ENCODE measurements at regions not wholly inside any gene's neighbourhood (a gene's known extent, or its start where the extent isn't known, plus 50 kb on each side); places are given as distances from the start of the nearest gene placed in this dataset.

DNA sequence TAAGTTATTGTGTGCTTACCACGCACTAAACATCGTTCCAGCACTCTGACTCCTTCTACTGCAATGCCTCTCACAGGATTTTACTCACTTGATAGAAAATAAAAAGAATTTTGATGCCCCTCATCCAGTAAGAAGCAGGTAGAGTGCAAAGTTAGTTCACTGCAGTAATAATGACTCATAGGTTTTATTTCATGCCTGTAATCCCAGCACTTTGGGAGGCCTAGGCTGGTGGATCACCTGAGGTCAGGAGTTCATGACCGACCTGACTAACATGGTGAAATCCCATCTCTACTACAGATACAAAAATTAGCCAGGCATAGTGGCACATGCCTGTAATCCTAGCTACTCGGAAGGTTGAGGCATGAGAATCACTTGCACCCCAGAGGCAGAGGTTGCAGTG is 190.6 kb downstream of the RAD51AP2 start:
- TF ChIP-seq, protein P1, sequence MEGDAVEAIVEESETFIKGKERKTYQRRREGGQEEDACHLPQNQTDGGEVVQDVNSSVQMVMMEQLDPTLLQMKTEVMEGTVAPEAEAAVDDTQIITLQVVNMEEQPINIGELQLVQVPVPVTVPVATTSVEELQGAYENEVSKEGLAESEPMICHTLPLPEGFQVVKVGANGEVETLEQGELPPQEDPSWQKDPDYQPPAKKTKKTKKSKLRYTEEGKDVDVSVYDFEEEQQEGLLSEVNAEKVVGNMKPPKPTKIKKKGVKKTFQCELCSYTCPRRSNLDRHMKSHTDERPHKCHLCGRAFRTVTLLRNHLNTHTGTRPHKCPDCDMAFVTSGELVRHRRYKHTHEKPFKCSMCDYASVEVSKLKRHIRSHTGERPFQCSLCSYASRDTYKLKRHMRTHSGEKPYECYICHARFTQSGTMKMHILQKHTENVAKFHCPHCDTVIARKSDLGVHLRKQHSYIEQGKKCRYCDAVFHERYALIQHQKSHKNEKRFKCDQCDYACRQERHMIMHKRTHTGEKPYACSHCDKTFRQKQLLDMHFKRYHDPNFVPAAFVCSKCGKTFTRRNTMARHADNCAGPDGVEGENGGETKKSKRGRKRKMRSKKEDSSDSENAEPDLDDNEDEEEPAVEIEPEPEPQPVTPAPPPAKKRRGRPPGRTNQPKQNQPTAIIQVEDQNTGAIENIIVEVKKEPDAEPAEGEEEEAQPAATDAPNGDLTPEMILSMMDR (IDR thresholded peaks at IDR 0.05; ENCODE audit: control extremely low read depth, extremely low read depth, low read depth, missing control alignments), result no peak
- no peak for DNase-seq (ENCODE audit: extremely low spot score)
- POLR2A ChIA-PET, result no interaction called here
- CTCF ChIA-PET, result no interaction called here

DNA sequence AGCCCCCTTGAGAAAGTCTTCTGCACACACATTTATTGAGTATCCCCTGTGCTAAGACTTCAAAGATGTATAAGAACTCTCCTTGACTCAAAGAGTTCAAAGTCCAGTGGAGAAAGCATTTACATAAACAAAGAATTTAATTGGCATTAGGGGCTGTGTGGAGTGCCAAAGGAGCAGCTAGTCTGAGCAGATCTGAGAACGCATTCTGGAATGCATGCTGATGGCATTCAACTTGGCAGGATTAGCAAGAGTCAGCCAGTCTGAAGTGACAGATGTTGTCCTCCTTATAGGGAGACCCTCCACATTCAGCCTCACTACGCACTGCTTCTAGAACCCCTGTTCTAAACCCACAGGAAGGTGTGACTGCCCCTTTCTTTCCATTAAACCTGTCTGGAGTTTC is 191.5 kb downstream of the RAD51AP2 start:
- DNase-seq (ENCODE audit: extremely low spot score), result no peak
- CTCF ChIA-PET, result interaction anchor here (9.8 kb wide), 1 partner anchor 17 kb away, joined by 62 read pairs; no protein-coding TSS in a partner anchor
- TF ChIP-seq, protein P1 (IDR thresholded peaks at IDR 0.05; ENCODE audit: control extremely low read depth, extremely low read depth, low read depth, missing control alignments), result no peak
- POLR2A ChIA-PET, result no interaction called here

DNA sequence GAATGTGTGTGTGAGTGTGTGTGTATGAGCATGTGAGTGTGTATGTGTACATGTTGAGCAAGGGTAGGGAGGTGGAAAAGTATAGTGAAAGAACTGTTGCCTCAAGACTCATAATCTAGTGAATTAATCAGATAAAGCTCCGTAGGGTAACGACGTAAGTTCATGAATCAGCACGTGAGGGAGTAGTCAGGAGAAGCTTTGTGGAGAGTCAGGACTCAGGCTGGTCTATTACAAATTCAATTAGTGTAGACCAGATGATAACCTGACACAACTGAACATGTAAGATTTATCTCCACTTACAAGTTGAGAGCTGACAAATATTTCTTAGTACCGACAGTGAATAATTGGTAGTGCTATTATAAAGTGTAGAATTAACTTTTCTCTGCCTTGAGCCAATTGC is 194.5 kb downstream of the RAD51AP2 start:
- POLR2A ChIA-PET, result no interaction called here
- CTCF ChIA-PET, result interaction anchor here (1.0 to 9.8 kb wide), 2 partner anchors 14 to 21 kb away, joined by 3 to 62 read pairs; no protein-coding TSS in a partner anchor
- DNase-seq (ENCODE audit: extremely low spot score), result no peak
- TF ChIP-seq, protein P1 (IDR thresholded peaks at IDR 0.05; ENCODE audit: control extremely low read depth, extremely low read depth, low read depth, missing control alignments), result no peak

DNA sequence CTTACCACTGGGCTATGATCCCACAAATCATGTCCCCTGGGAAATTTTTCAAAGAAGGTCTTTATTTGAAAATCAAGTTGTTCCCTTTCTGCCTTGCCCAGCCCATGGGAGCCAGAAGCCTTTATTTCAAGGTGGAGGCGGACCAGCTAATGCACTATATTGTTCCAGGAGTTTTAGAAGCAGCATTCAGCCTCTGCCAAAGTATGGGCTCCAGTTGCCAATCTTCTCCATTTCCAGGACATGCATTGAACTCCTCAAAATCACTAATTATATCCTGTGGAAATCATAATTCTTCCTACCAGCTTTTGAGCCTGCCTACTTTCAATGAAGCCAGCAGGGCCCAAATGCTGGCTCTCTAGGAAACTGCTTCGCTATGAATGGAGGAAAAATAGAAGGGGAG is 195.8 kb downstream of the RAD51AP2 start:
- no peak for DNase-seq (ENCODE audit: extremely low spot score)
- TF ChIP-seq, protein P1 (IDR thresholded peaks at IDR 0.05; ENCODE audit: control extremely low read depth, extremely low read depth, low read depth, missing control alignments), result no peak
- ChIA-PET POLR2A (no interaction called here), CTCF (interaction anchor here (9.8 kb wide), 1 partner anchor 13 kb away, joined by 62 read pairs; no protein-coding TSS in a partner anchor)

DNA sequence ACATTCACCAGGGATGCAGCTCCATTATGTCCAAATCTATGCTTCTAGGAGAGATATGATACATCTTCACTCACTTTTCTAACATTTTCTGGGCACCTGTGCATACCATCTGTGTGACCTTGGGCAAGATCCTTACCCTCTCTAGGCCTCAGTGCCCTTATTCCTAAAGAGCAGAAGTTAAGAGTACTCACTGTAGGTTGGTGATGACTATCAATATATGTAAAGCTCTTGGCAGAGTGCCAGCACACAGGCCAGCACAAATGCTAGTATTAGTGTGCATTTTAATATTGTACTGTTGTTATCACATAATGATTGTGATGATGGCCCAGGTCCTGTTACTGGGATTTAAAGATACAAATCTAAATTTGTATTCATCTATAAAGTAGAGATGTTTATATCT is 199.2 kb downstream of the RAD51AP2 start:
- CTCF ChIA-PET, result interaction anchor here (9.8 kb wide), 1 partner anchor 9 kb away, joined by 62 read pairs; no protein-coding TSS in a partner anchor
- POLR2A ChIA-PET, result no interaction called here
- DNase-seq (ENCODE audit: extremely low spot score), result no peak
- TF ChIP-seq, protein P1 (IDR thresholded peaks at IDR 0.05; ENCODE audit: control extremely low read depth, extremely low read depth, low read depth, missing control alignments), result no peak

DNA sequence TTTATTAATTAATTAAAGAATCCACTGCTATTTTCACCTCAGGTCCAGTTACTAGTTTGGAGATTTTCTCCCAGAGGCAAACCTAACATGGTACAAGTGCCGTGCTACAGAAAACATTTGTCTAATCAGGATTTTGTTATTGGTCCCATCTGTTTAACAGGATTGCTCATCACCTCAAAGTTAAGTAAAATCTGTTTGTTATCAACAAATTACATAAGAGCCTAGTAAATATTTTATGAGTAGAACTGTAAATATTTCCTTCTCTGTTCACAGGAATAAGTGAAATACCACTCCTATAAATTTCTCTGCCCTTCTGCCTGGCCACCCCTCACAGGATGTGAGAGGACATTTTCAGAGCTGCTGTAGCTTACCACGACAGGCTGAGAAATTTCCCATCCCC is 200.2 kb downstream of the RAD51AP2 start:
- ChIA-PET POLR2A (no interaction called here), CTCF (interaction anchor here (9.8 kb wide), 1 partner anchor 8 kb away, joined by 62 read pairs; no protein-coding TSS in a partner anchor)
- DNase-seq (ENCODE audit: extremely low spot score), result no peak
- TF ChIP-seq, protein P1 (IDR thresholded peaks at IDR 0.05; ENCODE audit: control extremely low read depth, extremely low read depth, low read depth, missing control alignments), result no peak

All from GM10248 (cell line).